PC-3 (cell line): ENCODE measurements at regions not wholly inside any gene's neighbourhood (a gene's known extent, or its start where the extent isn't known, plus 50 kb on each side); places are given as distances from the start of the nearest gene placed in this dataset.

Experiments used
- ATAC-seq: fragments of 200-7000 bp; cut with Tn5 transposase; 2 replicates; pipeline ENCODE4 v1.9.1; 2020; ENCODE audit warnings: mild to moderate bottlenecking, moderate library complexity
- BruUV-seq: library from RNA; stranded (reverse); fragments of 400-500 nt; replicated peaks from 2 replicates; lab custom pipeline; 2021; lab: Mats Ljungman, UMichigan
- CTCF ChIA-PET: fragments of 300-600 bp; sonication (Branson Sonifier 250); formaldehyde crosslinking; loops from one replicate; lab custom pipeline; 2022; ENCODE audit warnings: antibody characterized with exemption; lab: Charles Lee
- POLR2A ChIA-PET: fragments of 300-600 bp; sonication (Branson Sonifier 250); formaldehyde crosslinking; loops from one replicate; lab custom pipeline; 2022; ENCODE audit warnings: antibody characterized with exemption; ENCODE audit not compliant: unreplicated experiment; lab: Charles Lee
- DNase-seq: peaks from one replicate; pipeline ENCODE4 v3.0.0-alpha.2; 2015
- H2AFZ ChIP-seq: fragments of 300-600 bp; sonication (generic); 2 replicates; pipeline ENCODE4 v1.6.0; 2016; ENCODE audit warnings: antibody characterized with exemption, low read length
- H3F3A ChIP-seq: fragments of 300-600 bp; sonication (generic); one replicate; pipeline ENCODE4 v1.6.0; 2017; ENCODE audit warnings: antibody characterized with exemption, low read length, control low read depth, mild to moderate bottlenecking; ENCODE audit not compliant: unreplicated experiment
- H3K27ac ChIP-seq: fragments of 300-600 bp; sonication (generic); 2 replicates; pipeline ENCODE4 v1.5.1; 2016; ENCODE audit warnings: mild to moderate bottlenecking, low read length
- H3K27me3 ChIP-seq: fragments of 300-600 bp; sonication (generic); 2 replicates; pipeline ENCODE4 v1.6.1; 2016; ENCODE audit warnings: low read length, mixed read lengths
- H3K36me3 ChIP-seq: fragments of 300-600 bp; sonication (generic); 2 replicates; pipeline ENCODE4 v1.6.1; 2016; ENCODE audit warnings: low read depth, mixed run types, low read length, mixed read lengths
- H3K4me1 ChIP-seq: fragments of 300-600 bp; sonication (generic); 2 replicates; pipeline ENCODE4 v1.5.1; 2016; ENCODE audit warnings: low read length; ENCODE audit not compliant: insufficient read depth
- H3K4me2 ChIP-seq: fragments of 300-600 bp; sonication (generic); 2 replicates; pipeline ENCODE4 v1.6.0; 2016; ENCODE audit warnings: low read length
- H3K4me3 ChIP-seq: fragments of 300-600 bp; sonication (generic); 2 replicates; pipeline ENCODE4 v1.5.1; 2016; ENCODE audit warnings: mild to moderate bottlenecking, low read length, mixed read lengths
- H3K79me2 ChIP-seq: fragments of 300-600 bp; sonication (generic); 2 replicates; pipeline ENCODE4 v1.6.1; 2017; ENCODE audit warnings: low read length, mixed read lengths
- H3K9ac ChIP-seq: fragments of 300-600 bp; sonication (generic); 2 replicates; pipeline ENCODE4 v1.6.0; 2016; ENCODE audit warnings: mild to moderate bottlenecking, low read length
- H3K9me2 ChIP-seq: fragments of 300-600 bp; sonication (generic); replicated peaks from 2 replicates; pipeline ENCODE4 v1.6.1; 2016; ENCODE audit warnings: mixed run types, low read length, mixed read lengths
- H3K9me3 ChIP-seq: fragments of 300-600 bp; sonication (generic); 2 replicates; pipeline ENCODE4 v1.6.1; 2016; ENCODE audit warnings: low read length, mixed read lengths
- H4K20me1 ChIP-seq: fragments of 300-600 bp; sonication (generic); 2 replicates; pipeline ENCODE4 v1.6.1; 2016; ENCODE audit warnings: low read length, mixed read lengths
- EZH2 ChIP-seq: fragments of 300-600 bp; sonication (generic); IDR thresholded peaks from one replicate; pipeline ENCODE4 v1.6.1; 2017; ENCODE audit warnings: antibody characterized with exemption, mild to moderate bottlenecking, low read length; ENCODE audit not compliant: unreplicated experiment
- EZH2phosphoT487 ChIP-seq: fragments of 300-600 bp; sonication (generic); IDR thresholded peaks from 2 replicates; pipeline ENCODE4 v1.6.1; 2018; ENCODE audit warnings: mild to moderate bottlenecking, antibody characterized with exemption, low read length, borderline replicate concordance
- intact Hi-C: fragments of 100-400 bp; cut with micrococcal nuclease; formaldehyde crosslinking; loops from 2 replicates; pipeline ENCODE4 v1.9.0; 2023
- TF ChIP-seq, protein P1 (sequence below): fragments of 300-600 bp; sonication (generic); conservative IDR thresholded peaks from 2 replicates; pipeline ENCODE4 v1.5.1; 2017; ENCODE audit warnings: antibody characterized with exemption, low read depth, mild to moderate bottlenecking, low read length

DNA sequence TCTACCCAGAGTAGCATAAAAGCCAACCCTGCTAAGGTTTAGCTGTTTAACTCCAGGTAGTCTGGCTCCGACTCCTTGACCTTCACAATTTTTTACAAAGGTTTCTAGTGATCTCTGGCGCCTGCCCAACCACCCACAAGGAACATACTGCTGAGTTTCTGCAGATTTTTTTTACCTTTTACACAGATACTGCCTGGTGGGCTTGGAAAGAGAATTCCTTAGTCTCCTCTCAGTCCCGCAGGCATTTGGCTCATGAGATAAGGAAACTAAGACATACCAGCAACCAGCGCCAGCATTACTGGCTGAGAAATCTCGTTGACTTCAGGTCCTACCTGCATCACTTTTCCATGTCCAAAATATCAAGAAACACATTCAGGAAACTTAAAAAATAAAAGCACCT lies 51.1 kb upstream of the LYZL1 start:
- H3K79me2 ChIP-seq, result no peaks in the 10 kb centered on the region
- no peaks in the 10 kb centered on the region for H3K9me2 ChIP-seq
- CTCF ChIA-PET, result no interaction called here
- H3K9me3 ChIP-seq, result no peaks in the 10 kb centered on the region
- H3F3A ChIP-seq, result no peaks in the 10 kb centered on the region
- no peak overlapping the region for H3K4me3 ChIP-seq
- H3K4me1 ChIP-seq, result no peaks in the 10 kb centered on the region
- no peak overlapping the region for H3K27ac ChIP-seq
- no peak overlapping the region for H3K9ac ChIP-seq
- BruUV-seq, result no TSS peak
- POLR2A ChIA-PET, result no interaction called here
- H3K27me3 ChIP-seq, result no peaks in the 10 kb centered on the region
- DNase-seq (no peak), ATAC-seq (no peak)
- H2AFZ ChIP-seq, result no peak overlapping the region
- intact Hi-C loops, result no loop called here
- TF ChIP-seq EZH2, result no peak
- no peak for TF ChIP-seq EZH2phosphoT487
- TF ChIP-seq, protein P1, sequence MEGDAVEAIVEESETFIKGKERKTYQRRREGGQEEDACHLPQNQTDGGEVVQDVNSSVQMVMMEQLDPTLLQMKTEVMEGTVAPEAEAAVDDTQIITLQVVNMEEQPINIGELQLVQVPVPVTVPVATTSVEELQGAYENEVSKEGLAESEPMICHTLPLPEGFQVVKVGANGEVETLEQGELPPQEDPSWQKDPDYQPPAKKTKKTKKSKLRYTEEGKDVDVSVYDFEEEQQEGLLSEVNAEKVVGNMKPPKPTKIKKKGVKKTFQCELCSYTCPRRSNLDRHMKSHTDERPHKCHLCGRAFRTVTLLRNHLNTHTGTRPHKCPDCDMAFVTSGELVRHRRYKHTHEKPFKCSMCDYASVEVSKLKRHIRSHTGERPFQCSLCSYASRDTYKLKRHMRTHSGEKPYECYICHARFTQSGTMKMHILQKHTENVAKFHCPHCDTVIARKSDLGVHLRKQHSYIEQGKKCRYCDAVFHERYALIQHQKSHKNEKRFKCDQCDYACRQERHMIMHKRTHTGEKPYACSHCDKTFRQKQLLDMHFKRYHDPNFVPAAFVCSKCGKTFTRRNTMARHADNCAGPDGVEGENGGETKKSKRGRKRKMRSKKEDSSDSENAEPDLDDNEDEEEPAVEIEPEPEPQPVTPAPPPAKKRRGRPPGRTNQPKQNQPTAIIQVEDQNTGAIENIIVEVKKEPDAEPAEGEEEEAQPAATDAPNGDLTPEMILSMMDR, result no peak
- H3K36me3 ChIP-seq, result no peaks in the 10 kb centered on the region
- no peaks in the 10 kb centered on the region for H4K20me1 ChIP-seq
- no peak overlapping the region for H3K4me2 ChIP-seq

DNA sequence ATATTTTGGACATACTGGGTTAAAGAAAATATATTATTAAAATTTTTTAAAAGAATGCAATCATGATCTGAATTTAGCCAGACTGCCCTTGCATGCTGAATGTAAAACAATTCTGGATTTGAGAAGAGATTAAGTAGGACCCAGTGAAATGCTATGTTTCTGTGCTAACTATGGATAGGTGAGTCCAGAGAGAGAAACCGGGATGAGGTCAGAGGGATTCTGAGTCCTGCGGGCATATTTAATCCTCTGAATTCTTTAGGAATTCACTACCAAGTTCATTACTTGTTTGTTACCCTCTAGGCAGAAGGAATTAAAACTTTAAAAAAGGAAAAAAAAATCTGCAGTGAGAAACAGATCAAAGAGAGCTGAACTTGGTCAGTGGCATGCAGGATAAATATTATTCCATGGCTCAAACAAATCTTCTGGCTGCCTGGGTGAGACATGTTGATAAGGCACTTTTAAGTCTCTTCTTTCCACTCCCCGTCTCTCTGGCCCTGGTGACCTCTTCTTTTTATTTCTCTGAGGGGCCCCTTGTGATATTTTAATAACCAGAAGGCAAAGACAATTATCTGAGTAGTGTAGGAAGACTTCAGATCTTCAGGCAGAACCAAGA lies 50.2 kb upstream of the LYZL1 start:
- H3K4me2 ChIP-seq, result no peak overlapping the region
- no peaks in the 10 kb centered on the region for H3F3A ChIP-seq
- no peaks in the 10 kb centered on the region for H3K4me1 ChIP-seq
- H4K20me1 ChIP-seq, result no peaks in the 10 kb centered on the region
- no peaks in the 10 kb centered on the region for H3K9me3 ChIP-seq
- H3K27me3 ChIP-seq, result no peaks in the 10 kb centered on the region
- no peak overlapping the region for H3K9ac ChIP-seq
- no peak for DNase-seq
- H3K27ac ChIP-seq, result no peak overlapping the region
- no peak overlapping the region for H3K4me3 ChIP-seq
- ATAC-seq, result no peak
- TF ChIP-seq, protein P1, result no peak
- TF ChIP-seq EZH2phosphoT487, result no peak
- POLR2A ChIA-PET, result no interaction called here
- CTCF ChIA-PET, result interaction anchor here (0.6 kb wide), 1 partner anchor 10 kb away, joined by 3 read pairs; no protein-coding TSS in a partner anchor
- no peaks in the 10 kb centered on the region for H3K36me3 ChIP-seq
- H2AFZ ChIP-seq, result no peak overlapping the region
- no peaks in the 10 kb centered on the region for H3K9me2 ChIP-seq
- no peaks in the 10 kb centered on the region for H3K79me2 ChIP-seq
- intact Hi-C loops, result no loop called here
- no TSS peak for BruUV-seq
